Keratinocyte (primary cell): ENCODE measurements at regions not wholly inside any gene's neighbourhood (a gene's known extent, or its start where the extent isn't known, plus 50 kb on each side); places are given as distances from the start of the nearest gene placed in this dataset.

ENCODE experiments used
- CTCF ChIP-seq, 3 experiments: IDR thresholded peaks in 1 of 3; conservative IDR thresholded peaks in 1 of 3; optimal IDR thresholded peaks in 1 of 3; 2 replicates in 2 of 3; 3 replicates in 1 of 3; pipeline versions ENCODE3 to v1.5.1; 2011; ENCODE audit warnings: low read length in 3 of 3, mild to moderate bottlenecking in 3 of 3, moderate library complexity in 2 of 3, control low read depth in 1 of 3, inconsistent platforms in 1 of 3; ENCODE audit not compliant: insufficient read depth in 2 of 3; ENCODE audit errors: extremely low read depth in 1 of 3
- EZH2 ChIP-seq: IDR thresholded peaks from one replicate; pipeline ENCODE4 v1.6.1; 2012; ENCODE audit warnings: inconsistent platforms, mild to moderate bottlenecking, low read length, moderate library complexity

DNA sequence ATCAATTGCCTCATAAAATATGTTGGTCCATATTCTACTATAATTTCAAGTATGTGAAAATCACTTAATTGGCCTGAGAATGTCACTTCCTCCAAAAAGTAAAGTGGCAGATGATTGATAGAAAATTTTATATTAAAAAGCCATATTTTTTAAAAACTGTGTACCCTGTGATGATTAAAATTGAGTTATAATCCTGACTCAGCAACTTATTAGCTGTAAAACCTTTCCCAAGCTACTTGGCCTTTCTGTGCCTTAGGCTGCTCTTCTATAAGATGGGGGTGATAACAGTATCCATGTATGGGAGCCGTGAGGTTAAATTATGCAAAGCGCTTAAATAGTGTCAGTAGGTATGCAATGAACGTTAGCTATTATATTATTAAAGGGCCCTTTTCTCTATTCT, 524.4 kb downstream of the TFAP2A start:
- TF ChIP-seq CTCF (optimal IDR thresholded peaks at IDR 0.05 in 1 of 3, IDR thresholded peaks at IDR 0.05 in 1 of 3, conservative IDR thresholded peaks at IDR 0.05 in 1 of 3; ENCODE audit: extremely low read depth in 1 of 3, insufficient read depth in 2 of 3, low read length in 3 of 3) (no peak), EZH2 (no peak)
